GM18868 (cell line): ENCODE measurements at regions not wholly inside any gene's neighbourhood (a gene's known extent, or its start where the extent isn't known, plus 50 kb on each side); places are given as distances from the start of the nearest gene placed in this dataset.

Experiments used
- ATAC-seq: cut with Tn5 transposase; IDR thresholded peaks from one replicate; pipeline ENCODE4 v1.9.1; 2021; ENCODE audit warnings: mild to moderate bottlenecking, moderate library complexity; ENCODE audit not compliant: unreplicated experiment

DNA sequence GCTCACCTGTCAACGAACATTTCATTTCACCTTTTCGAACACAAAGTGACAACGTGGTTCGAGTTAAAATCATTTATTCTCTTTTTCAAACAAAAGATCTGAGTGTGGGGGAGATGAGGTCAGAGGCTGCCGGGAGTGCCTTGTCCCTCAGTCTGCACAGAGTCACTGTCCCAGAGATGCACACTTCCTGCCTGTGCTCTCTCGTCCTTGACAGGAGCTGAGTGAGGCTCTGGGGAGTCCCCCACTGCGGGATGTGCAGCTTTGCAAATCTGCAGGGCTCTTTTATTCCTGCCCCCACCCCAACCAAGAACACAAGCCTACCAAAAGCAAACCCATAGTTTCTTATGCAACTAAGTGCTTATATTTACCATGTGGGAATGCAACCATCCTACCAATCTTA lies 497.8 kb downstream of the EIPR1 start:
- ATAC-seq, result peak; percentile 99

DNA sequence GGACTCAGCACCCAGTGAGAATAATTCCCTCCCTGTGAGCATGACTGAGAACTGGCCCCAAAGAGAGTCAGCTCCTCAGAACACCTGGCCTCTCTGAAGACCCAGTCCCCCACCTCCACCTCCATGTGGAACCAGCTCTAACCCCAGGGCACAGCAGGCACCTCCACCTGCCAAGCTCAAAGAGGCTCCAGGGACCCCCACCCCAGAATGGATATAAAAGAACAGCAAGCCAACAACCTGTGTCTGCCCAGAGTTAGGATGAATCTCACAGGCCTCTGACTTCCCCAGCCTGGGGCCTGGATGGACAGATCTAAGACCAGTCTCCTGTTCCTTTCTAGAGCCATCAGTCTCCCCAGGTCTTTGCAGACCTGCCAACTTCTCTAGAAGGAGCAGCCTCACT lies 498.5 kb downstream of the EIPR1 start:
- ATAC-seq, result no peak

DNA sequence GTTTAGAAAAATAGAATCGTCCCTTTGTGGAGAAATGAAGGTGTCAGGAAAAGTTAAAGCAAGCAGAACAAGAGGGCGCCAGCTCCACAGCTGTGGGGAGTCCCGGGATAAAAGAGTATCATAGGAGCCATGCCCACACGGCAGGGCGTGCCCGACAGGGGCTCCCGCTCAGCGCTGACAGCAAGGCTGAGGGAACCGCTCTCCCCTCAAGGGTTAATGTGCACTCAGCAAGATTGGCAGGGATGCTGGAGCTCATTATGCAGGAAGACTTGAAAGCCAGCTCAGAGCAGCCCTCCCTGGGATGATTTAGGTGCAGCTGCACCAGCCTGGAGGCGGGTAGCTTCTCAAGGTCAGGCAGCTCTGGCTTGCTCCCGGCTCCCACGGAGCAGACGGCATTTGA lies 500.2 kb downstream of the EIPR1 start:
- no peak for ATAC-seq

DNA sequence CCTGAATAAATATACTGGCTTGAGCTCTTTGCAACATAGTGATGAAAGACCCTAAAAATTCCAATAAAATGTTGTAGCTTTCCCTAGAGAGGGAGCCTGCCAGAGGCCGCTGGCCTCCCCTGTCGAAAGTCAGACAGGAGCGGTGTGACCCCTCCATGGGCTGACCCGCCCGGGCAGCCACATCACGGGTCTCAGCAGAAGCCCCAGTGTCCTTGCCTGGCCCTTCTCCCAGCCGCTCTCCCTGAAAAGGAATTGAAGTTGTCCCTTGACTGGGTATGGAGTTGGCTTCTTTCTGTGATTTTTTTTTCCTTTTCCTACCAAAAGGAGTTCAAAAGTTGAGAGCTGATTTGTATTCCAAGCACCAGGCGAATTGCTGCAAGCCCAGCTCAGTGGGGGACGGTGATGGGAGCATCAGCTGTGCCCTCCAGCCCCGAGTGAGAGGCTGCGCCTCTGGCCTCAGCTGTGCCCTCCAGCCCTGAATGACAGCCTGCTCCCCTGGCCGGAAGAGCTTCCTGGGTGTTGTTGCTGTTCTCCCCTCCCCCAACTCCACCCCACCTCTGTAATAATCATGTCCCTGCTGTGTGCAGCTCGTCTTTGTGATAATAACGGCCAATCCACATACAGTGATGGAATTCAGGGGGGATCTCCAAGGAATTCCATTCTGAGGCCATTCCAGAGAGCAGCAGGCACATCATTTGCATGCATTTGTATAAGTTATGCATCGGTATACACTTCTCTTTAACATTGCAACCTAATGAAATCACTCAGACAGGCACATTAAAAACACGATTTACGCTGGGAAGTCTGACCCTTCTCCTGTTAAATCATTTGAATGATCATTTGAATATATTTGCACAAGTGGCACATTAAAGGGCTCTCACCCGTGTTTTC lies 501.0 kb downstream of the EIPR1 start:
- no peak for ATAC-seq

DNA sequence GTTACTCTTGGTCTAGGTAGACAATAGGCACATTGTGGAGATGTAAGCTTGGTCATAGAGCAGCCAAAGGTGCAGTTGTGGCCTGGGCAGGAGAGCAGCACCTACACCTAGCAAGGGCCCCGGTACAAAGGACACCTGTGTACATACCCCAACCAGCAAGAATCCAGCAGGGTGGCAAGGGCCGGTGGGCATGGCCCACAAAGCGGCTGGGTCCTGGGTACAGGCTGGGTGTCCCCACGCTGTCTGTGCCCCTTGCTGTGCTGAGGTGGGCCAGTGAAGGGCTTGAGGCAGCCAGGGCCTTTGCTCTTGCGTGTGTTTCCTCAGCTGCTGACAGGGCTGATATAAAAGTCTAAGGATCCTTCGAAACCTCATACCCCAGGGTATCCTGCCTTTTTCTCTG lies 501.8 kb downstream of the EIPR1 start:
- no peak for ATAC-seq

DNA sequence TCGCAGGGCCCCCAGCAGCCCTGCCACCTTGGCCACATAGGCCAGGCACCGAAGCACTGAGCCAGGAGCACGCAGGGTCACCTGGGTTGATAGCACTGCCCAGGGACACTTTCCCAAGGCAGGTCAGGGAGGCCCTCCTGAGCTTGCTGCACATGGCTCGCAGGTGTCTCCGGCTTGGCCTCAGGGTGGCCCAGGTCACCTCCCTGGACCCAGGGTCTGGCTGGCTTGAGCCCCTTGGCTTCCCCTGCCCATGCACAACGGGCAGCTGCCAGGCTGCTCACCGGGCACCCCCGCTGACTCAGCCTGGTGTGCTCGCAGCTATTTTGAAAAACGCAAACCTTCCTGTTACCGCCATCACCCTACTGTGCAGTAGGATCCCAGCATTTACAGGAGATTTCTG lies 502.3 kb downstream of the EIPR1 start:
- no peak for ATAC-seq

DNA sequence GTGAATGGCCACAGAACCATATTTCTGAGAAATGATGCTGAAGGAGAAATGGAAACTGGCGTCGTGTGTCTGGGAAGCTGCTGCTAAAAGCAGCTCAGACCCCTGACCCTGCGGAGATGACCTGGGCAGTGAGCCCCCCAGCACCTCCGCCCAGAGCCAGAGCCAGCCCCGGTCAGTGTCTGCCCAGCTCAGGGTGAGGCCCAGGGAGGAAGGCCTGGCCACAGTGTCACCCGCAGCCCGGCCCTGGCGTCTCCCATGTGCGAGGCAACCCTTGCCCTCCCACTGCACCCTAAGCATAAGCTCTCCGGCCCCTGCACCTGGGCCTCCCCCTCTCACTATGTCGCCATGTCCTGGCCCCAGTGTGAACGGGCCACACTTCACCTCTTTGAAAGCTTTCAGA lies 502.8 kb downstream of the EIPR1 start:
- no peak for ATAC-seq

DNA sequence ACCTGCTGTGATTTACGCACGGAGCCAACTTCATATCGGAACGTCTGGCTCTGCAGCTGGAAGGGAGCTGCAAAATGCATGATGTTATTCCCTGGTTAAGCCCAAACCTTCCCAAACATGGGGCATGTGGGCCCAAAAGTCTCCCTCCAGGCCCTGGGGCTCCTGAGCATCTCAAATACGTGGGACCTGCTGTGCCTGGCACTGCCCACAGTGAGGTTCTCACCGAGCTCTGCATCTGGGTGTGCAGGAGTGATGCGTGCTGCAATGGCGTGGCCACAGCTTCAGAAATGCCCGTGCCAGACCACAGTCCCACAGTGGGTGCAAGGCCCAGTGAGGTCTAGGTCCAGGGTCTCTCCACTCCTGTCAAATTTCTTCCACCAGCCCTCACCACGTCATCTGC lies 503.3 kb downstream of the EIPR1 start:
- no peak for ATAC-seq

DNA sequence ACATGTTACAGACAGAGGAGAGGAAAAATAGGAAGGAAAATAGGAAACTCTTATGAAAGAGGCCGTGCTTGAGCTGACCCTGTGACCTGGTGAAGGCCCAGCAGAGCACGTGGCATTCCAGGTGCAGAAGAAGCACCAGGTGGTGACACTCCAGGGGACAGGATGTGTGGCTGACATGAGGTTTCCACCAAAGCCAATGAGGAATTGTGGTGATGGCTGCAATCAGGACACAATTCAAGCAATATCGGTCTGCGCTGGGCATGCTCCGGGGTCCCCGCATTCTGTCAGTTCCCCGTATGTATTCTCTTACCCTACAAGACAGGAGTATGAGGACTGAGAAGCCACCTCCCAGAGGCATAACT lies 504.2 kb downstream of the EIPR1 start:
- no peak for ATAC-seq

DNA sequence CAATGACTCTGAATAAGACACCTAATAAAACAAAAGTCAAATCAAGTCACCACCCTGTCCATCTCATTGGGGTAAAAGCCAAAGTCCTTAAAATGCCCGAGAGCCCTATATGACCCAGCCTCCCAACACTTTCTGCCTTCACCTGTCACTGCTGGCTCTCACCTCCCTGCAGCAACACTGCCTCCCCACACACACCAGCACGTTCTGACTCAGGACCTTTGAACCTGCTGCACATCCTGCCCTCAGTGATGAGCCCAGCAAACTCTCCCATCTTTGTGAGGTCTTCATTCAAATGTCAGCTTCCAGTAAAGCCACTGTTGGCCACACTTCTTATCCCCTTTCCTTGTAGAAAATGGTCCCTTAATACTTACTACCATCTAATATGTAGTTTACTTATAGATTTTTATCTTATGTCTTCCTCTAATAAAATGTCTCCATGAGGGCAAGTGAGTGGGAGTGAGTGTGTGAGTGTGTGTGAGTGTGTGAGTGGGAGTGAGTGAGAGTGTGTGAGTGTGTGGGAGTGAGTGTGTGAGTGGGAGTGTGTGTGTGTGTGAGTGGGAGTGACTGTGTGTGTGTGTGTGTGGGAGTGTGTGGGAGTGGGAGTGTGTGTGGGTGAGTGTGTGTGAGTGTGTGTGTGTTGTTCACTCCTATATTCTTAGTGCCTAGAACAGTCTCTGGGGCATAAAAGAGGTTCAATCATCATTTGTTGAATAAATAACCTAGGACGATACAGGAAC lies 504.7 kb downstream of the EIPR1 start:
- no peak for ATAC-seq

DNA sequence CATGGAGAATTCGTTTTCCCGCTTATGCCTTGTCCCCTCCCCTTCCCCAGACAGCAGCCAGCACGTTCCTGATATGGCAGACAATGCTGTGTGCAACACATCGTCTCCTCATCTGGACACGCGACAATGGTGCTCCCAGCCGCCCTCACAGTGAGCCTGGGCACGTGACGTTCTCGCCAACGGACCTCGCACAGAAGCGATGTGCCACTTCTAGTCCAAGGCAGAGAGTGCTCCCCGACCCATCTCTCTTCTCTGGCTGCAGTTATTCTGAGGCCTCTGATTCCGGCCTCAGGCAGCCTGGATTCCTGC lies 505.4 kb downstream of the EIPR1 start:
- no peak for ATAC-seq

DNA sequence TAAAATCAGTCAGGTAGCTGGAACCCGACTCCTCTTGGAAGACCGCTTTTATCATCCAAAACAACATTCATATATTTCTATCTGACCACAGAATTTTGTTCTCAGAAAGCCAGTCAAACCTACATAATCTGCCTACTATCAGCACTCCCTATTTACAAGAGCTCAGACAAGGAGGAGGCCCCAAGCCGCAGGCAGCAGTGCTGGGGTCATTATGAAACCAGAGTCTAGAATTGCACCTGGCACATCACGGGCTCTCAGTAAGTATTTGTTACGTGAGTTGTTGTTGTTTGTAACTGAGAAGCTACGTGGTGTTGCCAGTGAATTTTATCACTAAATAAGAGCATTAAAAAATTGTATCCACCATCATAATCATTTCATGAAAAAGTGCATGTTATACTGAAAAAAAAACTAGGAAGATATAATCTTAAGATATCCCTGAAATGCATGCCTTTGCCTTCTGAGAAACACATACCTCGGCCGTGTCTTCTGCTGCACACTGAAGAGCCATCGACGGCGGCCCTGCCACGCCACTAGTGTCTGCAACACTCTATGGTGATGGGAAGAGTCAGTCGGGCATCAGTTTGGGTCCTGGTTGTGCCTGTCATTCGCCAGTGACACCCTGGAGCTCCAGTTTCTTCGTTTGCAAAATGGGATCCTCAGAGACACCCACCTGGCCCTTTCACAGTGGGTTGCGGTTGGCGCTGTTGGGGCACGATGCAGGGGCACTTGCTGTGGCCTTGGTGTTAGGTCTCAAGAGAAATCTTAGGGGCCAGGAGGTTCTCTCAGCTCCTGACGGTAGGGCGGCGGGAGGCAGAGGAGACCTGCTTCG lies 505.9 kb downstream of the EIPR1 start:
- ATAC-seq, result no peak

DNA sequence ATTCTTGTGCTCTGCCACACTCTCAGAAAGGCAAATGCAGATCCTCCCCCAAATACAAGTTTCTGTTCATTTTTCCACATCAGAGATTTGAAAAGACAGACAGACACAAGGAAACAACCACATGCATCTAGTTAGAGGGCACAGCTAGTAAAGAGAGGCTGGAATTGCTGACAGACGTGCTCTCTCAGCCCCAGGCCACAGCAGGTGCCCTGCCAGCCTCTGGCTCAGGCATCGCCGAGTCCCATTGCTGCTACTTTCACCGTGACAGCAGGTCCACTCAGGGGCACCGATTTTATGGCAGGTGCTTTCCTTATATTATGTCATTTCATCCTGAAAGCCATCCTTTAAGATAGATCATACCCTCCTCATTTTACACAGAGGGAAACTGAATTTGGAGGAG lies 507.5 kb downstream of the EIPR1 start:
- no peak for ATAC-seq

DNA sequence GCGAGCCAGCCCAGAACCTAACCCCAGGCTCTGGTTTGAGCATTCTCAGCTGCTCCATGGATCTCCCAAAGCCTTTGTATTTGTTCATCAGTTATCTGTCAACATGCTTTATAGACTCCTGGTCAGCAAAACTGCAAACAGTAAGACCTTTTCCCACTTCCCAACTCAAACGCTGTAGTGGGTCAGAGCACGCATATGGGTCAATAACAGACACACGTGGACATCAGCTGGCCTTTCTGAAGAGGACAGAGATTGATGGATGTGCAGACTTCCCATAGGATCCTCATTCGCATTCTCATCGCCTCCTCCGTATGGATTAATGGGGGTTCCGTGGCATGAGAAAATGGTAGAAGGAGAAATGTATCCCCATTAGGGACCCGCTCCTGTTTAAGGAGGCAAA lies 508.1 kb downstream of the EIPR1 start:
- ATAC-seq, result no peak

DNA sequence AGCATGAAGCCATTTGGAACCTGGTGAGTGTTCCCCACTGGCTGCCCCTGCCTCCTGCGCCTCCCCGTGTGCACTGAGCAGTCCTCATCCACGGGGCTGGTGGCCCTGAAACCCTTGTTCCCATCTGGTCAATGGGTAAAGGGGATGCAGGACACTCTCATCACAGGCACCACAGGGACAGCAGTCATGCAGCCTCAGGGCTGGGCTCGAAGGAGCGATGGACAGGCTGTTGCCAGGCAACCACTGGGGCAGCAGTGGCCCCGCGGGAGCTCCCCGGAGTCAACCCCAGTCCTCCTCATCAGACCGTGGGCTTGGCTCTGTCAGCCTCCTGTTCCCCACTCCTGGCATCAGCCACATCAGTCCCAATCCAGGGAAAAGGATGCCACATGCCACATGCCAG lies 509.5 kb downstream of the EIPR1 start:
- ATAC-seq, result no peak

DNA sequence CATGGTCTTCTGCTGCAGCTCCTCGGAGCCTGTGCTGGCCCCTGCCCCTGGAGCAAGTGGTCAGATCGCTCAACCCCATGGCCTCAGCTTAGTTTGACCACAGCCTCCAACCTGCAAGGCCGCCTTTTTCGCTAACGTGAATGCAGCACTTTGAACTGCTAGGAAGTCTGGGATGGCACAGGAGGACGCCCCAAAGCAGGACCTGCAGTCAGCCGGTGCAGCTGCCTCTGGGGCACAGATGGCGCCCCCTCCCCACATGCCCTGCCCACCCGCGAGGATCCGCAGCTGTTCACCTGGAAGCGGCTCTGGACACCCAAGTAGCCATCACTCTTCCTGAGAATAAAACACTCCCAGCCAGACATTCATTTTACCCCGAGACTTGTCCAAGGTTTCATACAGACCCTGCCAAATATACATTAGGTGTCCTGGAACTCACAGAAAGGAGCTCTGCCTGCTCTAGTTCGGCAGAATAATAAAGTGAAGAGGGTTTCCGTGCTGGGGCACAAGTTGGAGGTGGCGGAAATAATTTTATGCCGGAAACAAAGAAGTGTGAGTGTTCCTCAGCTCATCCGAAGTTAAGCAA lies 510.1 kb downstream of the EIPR1 start:
- ATAC-seq, result no peak

DNA sequence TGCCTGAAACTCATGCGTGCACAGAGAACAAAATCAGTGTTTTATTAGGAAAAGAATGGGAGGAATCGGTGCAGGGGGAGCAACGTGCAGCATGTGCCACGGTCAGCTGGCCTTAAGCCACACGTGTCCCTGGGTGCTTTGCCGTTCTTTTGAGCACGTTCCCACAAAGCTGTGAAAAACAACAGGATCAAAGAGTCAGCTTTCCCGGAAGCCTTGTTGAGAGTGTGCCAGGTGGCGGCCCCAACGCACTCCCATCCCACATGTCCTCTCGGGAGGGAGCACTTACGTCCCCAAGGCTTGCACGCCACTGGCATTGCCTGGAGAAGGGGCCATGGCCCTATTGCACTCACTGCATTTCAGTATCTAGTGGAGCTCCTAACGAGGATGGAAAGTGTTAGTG lies 511.2 kb downstream of the EIPR1 start:
- no peak for ATAC-seq

DNA sequence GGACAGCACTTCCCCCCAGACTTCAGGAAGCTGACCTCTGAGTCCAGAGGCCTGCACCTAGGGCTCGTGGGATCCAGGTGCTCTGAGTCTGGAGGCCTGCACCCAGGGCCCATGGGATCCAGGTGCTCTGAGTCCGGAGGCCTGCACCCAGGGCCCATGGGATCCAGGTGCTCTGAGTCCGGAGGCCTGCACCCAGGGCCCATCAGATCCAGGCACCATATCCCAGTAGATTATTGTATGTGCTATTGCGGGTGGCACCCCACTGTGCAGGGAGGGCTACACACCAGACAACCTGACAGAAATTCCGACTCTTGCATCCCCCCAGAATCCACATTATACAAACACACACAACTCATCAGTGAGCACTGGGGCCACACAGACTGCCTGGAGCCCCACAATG lies 515.2 kb downstream of the EIPR1 start:
- no peak for ATAC-seq

DNA sequence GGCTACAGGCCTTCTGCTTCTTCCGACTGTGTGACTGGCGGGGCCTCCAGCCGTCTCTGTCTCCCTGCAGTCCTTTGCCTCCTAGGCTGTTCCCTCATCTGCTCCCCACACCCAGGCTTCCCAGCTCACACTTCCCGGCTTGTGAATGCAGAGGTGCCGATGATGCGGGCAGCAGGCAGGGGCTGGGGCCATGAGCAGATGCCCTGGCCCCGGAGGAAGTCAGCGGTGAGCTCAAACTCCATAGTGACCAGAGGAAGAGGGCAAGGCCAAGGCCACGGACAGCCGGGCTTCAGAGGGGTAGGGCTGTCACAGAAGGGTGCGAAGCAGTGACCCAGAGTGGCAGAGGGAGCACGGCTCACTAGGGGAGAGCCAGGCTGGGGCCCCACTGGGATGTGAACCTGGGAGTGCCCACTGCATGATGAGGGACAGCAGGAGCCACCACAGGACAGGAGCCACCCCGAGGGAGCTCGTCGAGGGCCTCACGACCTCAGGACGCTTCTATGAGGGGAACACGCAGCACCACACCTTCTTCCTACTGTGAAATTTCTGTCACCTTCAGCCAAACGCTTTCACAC lies 515.9 kb downstream of the EIPR1 start:
- ATAC-seq, result no peak

DNA sequence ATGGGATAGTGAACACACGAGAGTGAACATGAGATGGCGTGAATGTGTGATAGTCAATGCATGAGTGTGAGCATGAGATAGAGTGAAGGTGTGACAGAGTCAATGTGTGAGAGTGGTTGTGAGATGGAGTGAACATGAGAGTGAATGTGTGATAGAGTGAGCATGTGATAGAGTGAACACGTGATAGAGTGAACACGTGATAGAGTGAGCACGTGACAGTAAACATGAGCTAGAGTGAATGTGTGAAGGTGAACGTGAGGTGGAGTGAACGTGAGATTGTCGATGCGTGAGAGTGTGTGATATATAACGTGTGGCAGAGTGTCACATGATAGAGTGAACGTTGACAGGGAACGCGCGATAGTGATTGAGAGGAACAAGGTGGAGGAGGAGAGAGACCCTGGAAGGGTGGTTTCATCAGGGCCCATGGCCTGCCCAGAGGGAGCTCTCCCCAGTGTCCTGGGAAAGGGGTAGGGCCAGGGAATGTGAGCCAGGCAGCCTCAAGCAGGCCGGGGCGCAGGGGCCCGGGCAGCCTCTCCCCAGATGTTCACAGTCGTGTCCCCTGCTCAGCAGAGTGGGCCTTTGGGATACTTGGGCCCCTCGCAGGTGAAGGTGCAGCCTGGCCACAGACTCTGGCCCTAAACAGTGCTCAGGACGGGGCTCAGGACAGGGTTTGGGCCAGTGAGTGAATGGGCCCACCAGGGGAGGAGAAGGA lies 516.9 kb downstream of the EIPR1 start:
- no peak for ATAC-seq
